Bronchial epithelial cell (primary cell): ENCODE measurements at regions not wholly inside any gene's neighbourhood (a gene's known extent, or its start where the extent isn't known, plus 50 kb on each side); places are given as distances from the start of the nearest gene placed in this dataset.

Experiments used
- DNase-seq: peaks from one replicate; pipeline ENCODE4 v3.0.0-alpha.2; 2010; ENCODE audit warnings: low read depth
- FAIRE-seq: peaks from 2 replicates; lab custom pipeline; 2011; peaks lifted over from hg19 to GRCh38; lab: Jason Lieb, UNC
- H3K27me3 ChIP-seq: 2 replicates; pipeline ENCODE4 v1.5.1; 2011; ENCODE audit warnings: low read length; ENCODE audit not compliant: control insufficient read depth, insufficient read depth
- H3K36me3 ChIP-seq: 2 replicates; pipeline ENCODE4 v1.5.1; 2011; ENCODE audit warnings: low read length; ENCODE audit not compliant: control insufficient read depth, insufficient read depth
- H3K4me3 ChIP-seq: 2 replicates; pipeline ENCODE4 v1.5.1; 2011; ENCODE audit warnings: mild to moderate bottlenecking, low read depth, low read length, control low read depth
- CTCF ChIP-seq: IDR thresholded peaks from 2 replicates; pipeline ENCODE4 v1.5.1; 2011; ENCODE audit warnings: mild to moderate bottlenecking, moderate library complexity, low read length, control low read depth, inconsistent platforms; ENCODE audit not compliant: insufficient read depth, severe bottlenecking

- no peak for TF ChIP-seq CTCF
- Histone ChIP-seq H3K27me3 (no peaks in the 10 kb centered on the region), H3K36me3 (no peaks in the 10 kb centered on the region), H3K4me3 (no peak overlapping the region)
- no peak for DNase-seq
- no peak for FAIRE-seq
These were observed 67.2 kb upstream of the ZPBP start for GRCh38 chr7:50160206-50160605.

GRCh38 chr7:50159154-50159553, 66.1 kb upstream of the ZPBP start:
- no peaks in the 10 kb centered on the region for H3K27me3 ChIP-seq
- FAIRE-seq: no peak
- no peaks in the 10 kb centered on the region for H3K36me3 ChIP-seq
- no peak for TF ChIP-seq CTCF
- H3K4me3 ChIP-seq: no peak overlapping the region
- no peak for DNase-seq

- no peaks in the 10 kb centered on the region for H3K36me3 ChIP-seq
- no peak for TF ChIP-seq CTCF
- H3K27me3 ChIP-seq: no peaks in the 10 kb centered on the region
- no peak for FAIRE-seq
- H3K4me3 ChIP-seq: no peak overlapping the region
- no peak for DNase-seq
These were observed 63.7 kb upstream of the ZPBP start for GRCh38 chr7:50156706-50157105.

- TF ChIP-seq CTCF: no peak
- Histone ChIP-seq H3K36me3 (no peaks in the 10 kb centered on the region), H3K4me3 (no peak overlapping the region), H3K27me3 (no peaks in the 10 kb centered on the region)
- FAIRE-seq (no peak), DNase-seq (no peak)
These were observed 63.1 kb upstream of the ZPBP start for GRCh38 chr7:50156163-50156562.

GRCh38 chr7:50155755-50156154, 62.7 kb upstream of the ZPBP start:
- H3K4me3 ChIP-seq: no peak overlapping the region
- TF ChIP-seq CTCF: no peak
- no peak for FAIRE-seq
- H3K36me3 ChIP-seq: no peaks in the 10 kb centered on the region
- DNase-seq: no peak
- no peaks in the 10 kb centered on the region for H3K27me3 ChIP-seq

- FAIRE-seq (no peak), DNase-seq (no peak)
- Histone ChIP-seq H3K27me3 (no peaks in the 10 kb centered on the region), H3K36me3 (no peaks in the 10 kb centered on the region), H3K4me3 (no peak overlapping the region)
- TF ChIP-seq CTCF: no peak
These were observed 60.9 kb upstream of the ZPBP start for GRCh38 chr7:50153995-50154394.
